GM12874 (cell line): ENCODE measurements at regions not wholly inside any gene's neighbourhood (a gene's known extent, or its start where the extent isn't known, plus 50 kb on each side); places are given as distances from the start of the nearest gene placed in this dataset.

ENCODE experiments used
- TF ChIP-seq, protein P1 (sequence below): IDR thresholded peaks from 2 replicates; pipeline ENCODE4 v1.5.1; 2011; ENCODE audit warnings: low read depth, mild to moderate bottlenecking, control low read depth, low read length, moderate library complexity; ENCODE audit not compliant: insufficient read depth

DNA sequence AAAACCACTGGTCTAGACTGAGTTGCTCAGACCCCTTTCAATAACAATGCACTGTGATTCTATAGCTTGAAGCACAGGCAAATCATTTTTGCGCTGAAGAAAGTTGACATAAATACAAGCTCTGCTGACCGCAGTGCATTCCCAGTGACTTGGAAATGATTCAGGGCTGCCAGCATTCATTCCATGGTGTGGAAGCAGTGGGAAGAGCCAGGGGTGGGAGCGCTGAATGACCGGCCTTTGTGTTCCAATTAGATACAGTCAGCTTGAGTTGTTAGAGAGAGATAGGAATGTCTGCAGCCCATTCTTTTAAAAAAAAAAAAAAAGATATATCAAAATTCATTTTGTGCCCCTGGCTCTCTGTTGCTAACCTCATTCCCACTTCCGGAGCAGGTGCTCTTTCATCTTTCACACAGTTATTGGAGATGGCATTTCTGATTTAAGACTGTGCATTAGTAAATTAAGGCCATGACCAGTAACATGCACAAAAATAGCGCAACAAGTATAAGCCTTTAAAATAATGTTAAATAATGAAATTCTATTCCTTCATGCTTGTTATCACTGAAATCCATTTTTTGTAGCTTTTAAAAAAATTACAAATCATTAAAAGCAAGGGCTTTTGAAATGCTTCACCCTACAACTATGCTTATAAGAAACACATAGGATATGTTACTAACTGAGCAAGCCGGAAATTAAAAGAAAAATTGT is 59.4 kb upstream of the CTLA4 start:
- TF ChIP-seq, protein P1, sequence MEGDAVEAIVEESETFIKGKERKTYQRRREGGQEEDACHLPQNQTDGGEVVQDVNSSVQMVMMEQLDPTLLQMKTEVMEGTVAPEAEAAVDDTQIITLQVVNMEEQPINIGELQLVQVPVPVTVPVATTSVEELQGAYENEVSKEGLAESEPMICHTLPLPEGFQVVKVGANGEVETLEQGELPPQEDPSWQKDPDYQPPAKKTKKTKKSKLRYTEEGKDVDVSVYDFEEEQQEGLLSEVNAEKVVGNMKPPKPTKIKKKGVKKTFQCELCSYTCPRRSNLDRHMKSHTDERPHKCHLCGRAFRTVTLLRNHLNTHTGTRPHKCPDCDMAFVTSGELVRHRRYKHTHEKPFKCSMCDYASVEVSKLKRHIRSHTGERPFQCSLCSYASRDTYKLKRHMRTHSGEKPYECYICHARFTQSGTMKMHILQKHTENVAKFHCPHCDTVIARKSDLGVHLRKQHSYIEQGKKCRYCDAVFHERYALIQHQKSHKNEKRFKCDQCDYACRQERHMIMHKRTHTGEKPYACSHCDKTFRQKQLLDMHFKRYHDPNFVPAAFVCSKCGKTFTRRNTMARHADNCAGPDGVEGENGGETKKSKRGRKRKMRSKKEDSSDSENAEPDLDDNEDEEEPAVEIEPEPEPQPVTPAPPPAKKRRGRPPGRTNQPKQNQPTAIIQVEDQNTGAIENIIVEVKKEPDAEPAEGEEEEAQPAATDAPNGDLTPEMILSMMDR, result no peak

DNA sequence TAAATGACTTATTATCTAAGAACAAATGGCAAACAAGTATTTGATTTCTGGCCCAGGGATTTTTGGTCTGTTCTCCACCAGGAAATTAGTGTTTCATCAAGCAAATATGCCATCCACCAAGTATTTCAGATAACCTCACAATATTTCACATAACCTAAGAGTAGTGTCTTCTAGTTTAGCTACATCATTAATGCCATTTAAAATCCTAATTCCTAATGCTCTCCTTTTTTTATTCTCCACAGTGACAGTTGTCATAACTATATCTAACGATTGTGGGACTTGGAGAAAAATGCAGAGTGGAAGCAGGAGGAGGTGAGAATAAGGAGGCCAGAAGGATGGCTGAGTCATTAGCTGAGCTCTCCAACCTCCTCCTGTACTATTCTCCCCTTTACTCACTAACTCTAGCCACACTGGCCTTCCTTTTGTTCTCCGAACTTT is 58.5 kb upstream of the CTLA4 start:
- TF ChIP-seq, protein P1, result no peak

GRCh38 chr2:203809991-203810510 is 57.5 kb upstream of the CTLA4 start:
- TF ChIP-seq, protein P1, result no peak

DNA sequence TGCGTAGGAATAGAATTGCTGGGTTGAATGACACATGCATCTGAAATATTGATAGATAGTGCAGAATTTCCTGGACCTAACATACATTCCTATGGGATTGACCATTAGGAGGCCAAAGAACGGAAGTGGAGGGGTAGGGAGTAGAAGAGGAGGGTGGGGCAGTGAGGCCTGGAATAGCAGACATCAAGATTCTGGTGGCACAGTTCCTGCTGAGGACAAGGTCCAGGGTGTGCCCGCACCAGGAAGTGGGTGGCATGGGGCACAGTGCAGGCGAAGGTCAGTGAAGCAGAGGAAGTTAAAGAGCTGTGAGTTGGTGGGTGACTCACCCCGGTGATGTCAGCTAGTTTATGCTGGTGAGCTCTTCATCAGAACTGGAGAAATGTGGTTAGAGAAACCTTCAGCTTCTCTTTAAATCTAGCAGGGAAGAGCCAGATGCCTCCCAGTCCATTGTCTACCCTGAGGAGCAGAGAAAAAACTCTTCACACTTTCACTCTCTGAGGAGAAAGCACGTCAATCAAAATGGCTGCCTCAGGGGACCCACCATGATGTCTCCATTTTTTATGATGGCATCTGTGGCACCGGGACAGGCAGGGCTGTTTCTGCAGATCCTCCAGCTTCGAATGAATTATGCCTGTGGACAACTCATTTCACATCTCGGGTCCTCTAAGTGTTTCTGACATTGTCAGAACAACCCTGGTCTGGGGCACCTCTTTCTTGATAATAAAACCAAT is 55.9 kb upstream of the CTLA4 start:
- TF ChIP-seq, protein P1, result no peak

DNA sequence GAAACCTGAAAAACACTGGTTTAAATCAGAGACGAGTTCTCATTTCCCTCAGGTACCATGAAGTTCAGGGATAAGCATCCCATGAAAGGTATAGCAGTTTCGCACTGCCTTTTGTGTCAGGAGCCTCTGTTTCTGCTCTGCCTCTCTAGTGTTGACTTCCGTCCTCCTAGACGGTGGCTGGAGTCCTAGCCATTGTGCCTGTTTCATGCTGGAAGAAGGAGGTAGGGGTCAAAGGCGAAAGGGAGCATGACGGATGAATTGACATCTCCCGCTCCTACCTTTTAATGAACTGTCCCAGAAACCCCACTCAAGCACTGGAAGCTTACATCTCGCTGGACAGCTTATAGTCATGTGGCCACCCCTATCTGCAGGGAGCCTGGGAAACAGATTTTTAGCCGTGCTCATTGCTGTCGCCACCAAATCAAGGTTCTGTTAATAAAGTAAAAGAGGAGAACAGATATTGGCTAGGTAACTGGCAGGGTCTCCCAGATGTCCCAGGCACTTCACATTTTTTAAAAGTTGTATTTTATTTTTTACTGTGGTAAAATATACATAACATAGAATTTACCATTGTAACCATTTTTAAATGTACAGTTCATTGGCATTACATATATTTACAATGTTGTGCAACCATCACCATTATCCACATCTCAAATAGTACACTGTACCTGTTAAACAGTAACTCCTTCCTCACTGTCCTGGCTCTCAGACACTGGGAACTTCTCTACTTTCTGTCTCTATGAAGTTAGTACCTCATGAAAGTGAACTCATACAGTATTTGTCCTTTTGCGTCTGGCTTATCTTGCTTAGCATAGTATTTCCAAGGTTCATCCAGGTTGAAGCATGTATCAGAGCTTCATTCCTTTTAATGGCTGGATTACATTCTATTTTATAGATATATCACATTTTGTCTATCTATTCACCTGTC is 55.0 kb upstream of the CTLA4 start:
- TF ChIP-seq, protein P1, result no peak

GRCh38 chr2:203813684-203814083 is 53.9 kb upstream of the CTLA4 start:
- TF ChIP-seq, protein P1, result no peak
